ENCODE measurements at regions not wholly inside any gene's neighbourhood (a gene's known extent, or its start where the extent isn't known, plus 50 kb on each side); places are given as distances from the start of the nearest gene placed in this dataset.

DNA sequence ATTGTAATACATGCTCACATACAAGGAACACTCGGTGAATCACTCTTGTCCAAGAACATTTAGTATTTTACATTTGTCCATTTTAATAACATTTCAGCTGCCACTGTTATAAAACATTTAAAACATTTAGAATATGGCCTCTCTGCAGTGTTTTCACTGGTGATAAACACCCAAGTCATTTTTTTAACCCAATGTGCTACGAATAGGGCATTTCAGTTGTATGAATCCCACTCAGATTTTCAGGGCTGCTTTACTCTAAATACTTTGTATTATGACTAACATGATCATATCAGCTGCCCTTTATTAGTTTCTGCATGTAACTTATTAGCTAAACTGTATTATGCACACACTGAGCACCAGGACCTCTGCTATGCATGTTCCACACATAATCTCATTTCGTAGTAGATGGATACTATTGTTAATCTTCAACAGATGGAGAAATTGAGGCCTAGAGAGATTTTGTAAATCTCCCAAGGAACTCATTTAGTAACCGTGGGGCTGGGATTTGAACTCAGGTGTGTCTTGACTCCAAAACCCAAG, 148.6 kb upstream of the CDIN1 start:
- no peak for TF ChIP-seq POLR2A (IDR thresholded peaks at IDR 0.05)
- TF ChIP-seq, protein P1, sequence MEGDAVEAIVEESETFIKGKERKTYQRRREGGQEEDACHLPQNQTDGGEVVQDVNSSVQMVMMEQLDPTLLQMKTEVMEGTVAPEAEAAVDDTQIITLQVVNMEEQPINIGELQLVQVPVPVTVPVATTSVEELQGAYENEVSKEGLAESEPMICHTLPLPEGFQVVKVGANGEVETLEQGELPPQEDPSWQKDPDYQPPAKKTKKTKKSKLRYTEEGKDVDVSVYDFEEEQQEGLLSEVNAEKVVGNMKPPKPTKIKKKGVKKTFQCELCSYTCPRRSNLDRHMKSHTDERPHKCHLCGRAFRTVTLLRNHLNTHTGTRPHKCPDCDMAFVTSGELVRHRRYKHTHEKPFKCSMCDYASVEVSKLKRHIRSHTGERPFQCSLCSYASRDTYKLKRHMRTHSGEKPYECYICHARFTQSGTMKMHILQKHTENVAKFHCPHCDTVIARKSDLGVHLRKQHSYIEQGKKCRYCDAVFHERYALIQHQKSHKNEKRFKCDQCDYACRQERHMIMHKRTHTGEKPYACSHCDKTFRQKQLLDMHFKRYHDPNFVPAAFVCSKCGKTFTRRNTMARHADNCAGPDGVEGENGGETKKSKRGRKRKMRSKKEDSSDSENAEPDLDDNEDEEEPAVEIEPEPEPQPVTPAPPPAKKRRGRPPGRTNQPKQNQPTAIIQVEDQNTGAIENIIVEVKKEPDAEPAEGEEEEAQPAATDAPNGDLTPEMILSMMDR (IDR thresholded peaks at IDR 0.05 in 4 of 5, conservative IDR thresholded peaks at IDR 0.05 in 1 of 5) = no peak
